SK-N-SH (cell line): ENCODE measurements at regions not wholly inside any gene's neighbourhood (a gene's known extent, or its start where the extent isn't known, plus 50 kb on each side); places are given as distances from the start of the nearest gene placed in this dataset.

Source experiments
- CTCF ChIA-PET: fragments of 300-600, 350-600 bp; formaldehyde crosslinking; extraction: SDS; loops from one replicate; lab custom pipeline; 2021; lab: Yijun Ruan, JAX
- POLR2A ChIA-PET: fragments of 350-600 bp; sonication (Branson Sonifier 250); formaldehyde crosslinking; extraction: SDS; loops from one replicate; lab custom pipeline; 2020; ENCODE audit warnings: antibody characterized with exemption, inconsistent platforms; lab: Yijun Ruan, JAX
- DNase-seq: peaks from one replicate; pipeline ENCODE4 v3.0.0; 2012
- H2AFZ ChIP-seq: fragments of 200-600 bp; sonication (generic); 2 replicates; pipeline ENCODE4 v1.8.1; 2016; ENCODE audit warnings: antibody characterized with exemption, mild to moderate bottlenecking, low read depth
- H3F3A ChIP-seq: fragments of 200-600 bp; sonication (generic); replicated peaks from 2 replicates; pipeline ENCODE3; 2016; ENCODE audit warnings: antibody characterized with exemption, mild to moderate bottlenecking; ENCODE audit not compliant: insufficient read depth
- H3K27ac ChIP-seq, 2 experiments: fragments of 200-500 bp in 1 of 2; fragments of 200-600 bp in 1 of 2; sonication (Bioruptor generic) in 1 of 2; sonication (generic), shearing (Covaris generic) in 1 of 2; 2 replicates each; pipeline versions ENCODE4 v1.5.1 to v1.6.1; 2014 to 2016; ENCODE audit warnings: low read depth in 2 of 2, inconsistent platforms in 1 of 2, low read length in 1 of 2, mild to moderate bottlenecking in 1 of 2, mixed read lengths in 1 of 2
- H3K27me3 ChIP-seq: fragments of 200-600 bp; sonication (generic), shearing (Covaris generic); 2 replicates; pipeline ENCODE4 v1.6.1; 2016; ENCODE audit warnings: mixed run types; ENCODE audit not compliant: insufficient read depth
- H3K36me3 ChIP-seq, 2 experiments: fragments of 200-500 bp in 1 of 2; fragments of 200-600 bp in 1 of 2; sonication (Bioruptor generic) in 1 of 2; sonication (generic) in 1 of 2; replicated peaks in 1 of 2; 2 replicates each; pipeline versions ENCODE3 to v1.5.1; 2014 to 2016; ENCODE audit warnings: low read length in 1 of 2, mild to moderate bottlenecking in 1 of 2; ENCODE audit not compliant: insufficient read depth in 2 of 2, control insufficient read depth in 1 of 2
- H3K4me1 ChIP-seq, 2 experiments: fragments of 200-500 bp in 1 of 2; fragments of 200-600 bp in 1 of 2; sonication (Bioruptor generic) in 1 of 2; sonication (generic), shearing (Covaris generic) in 1 of 2; 2 replicates each; pipeline versions ENCODE4 v1.5.1 to v1.6.1; 2014 to 2016; ENCODE audit warnings: low read depth in 1 of 2, low read length in 1 of 2, mixed run types in 1 of 2; ENCODE audit not compliant: insufficient read depth in 2 of 2, control insufficient read depth in 1 of 2
- H3K4me2 ChIP-seq: fragments of 200-600 bp; sonication (generic), shearing (Covaris generic); 2 replicates; pipeline ENCODE4 v1.6.1; 2017; ENCODE audit warnings: mixed run types
- H3K4me3 ChIP-seq, 2 experiments: fragments of 200-500 bp in 1 of 2; fragments of 200-600 bp in 1 of 2; sonication (Bioruptor generic) in 1 of 2; sonication (generic), shearing (Covaris generic) in 1 of 2; 2 replicates each; pipeline versions ENCODE4 v1.5.1 to v1.8.1; 2014 to 2016; ENCODE audit warnings: low read depth in 2 of 2, inconsistent platforms in 1 of 2, low read length in 1 of 2, mild to moderate bottlenecking in 1 of 2, mixed read lengths in 1 of 2, moderate library complexity in 1 of 2
- H3K79me2 ChIP-seq: fragments of 200-600 bp; sonication (generic); 2 replicates; pipeline ENCODE4 v1.8.1; 2017; ENCODE audit warnings: mild to moderate bottlenecking; ENCODE audit not compliant: insufficient read depth
- H3K9ac ChIP-seq: fragments of 200-600 bp; sonication (generic); 2 replicates; pipeline ENCODE4 v1.6.1; 2017; ENCODE audit warnings: mixed run types
- H3K9me2 ChIP-seq: fragments of 200-600 bp; sonication (generic); 2 replicates; pipeline ENCODE4 v1.6.1; 2017; ENCODE audit warnings: mixed run types
- H3K9me3 ChIP-seq: fragments of 200-600 bp; sonication (generic); 2 replicates; pipeline ENCODE4 v1.6.1; 2017; ENCODE audit warnings: mixed run types, mild to moderate bottlenecking, moderate library complexity
- H4K20me1 ChIP-seq: fragments of 200-600 bp; sonication (generic); 2 replicates; pipeline ENCODE4 v1.6.1; 2017; ENCODE audit warnings: mild to moderate bottlenecking, mixed run types; ENCODE audit not compliant: insufficient read depth
- CHD2 ChIP-seq: fragments of 150-350 bp; IDR thresholded peaks from 2 replicates; pipeline ENCODE4 v1.6.1; 2018; ENCODE audit warnings: low read length; ENCODE audit not compliant: partially characterized antibody
- ELF1 ChIP-seq: IDR thresholded peaks from 2 replicates; pipeline ENCODE4 v1.4.0; 2012
- EZH2phosphoT487 ChIP-seq: fragments of 200-600 bp; sonication (generic); IDR thresholded peaks from 2 replicates; pipeline ENCODE4 v1.6.1; 2017; ENCODE audit warnings: low read depth, mixed run types, mild to moderate bottlenecking, antibody characterized with exemption, moderate library complexity, borderline replicate concordance
- FOXJ3 ChIP-seq: sonication (generic); formaldehyde crosslinking; IDR thresholded peaks from 2 replicates; pipeline ENCODE4 v1.5.1; 2020; ENCODE audit warnings: mild to moderate bottlenecking, missing genetic modification reagents
- FOXM1 ChIP-seq: IDR thresholded peaks from 2 replicates; pipeline ENCODE4 v1.4.0; 2012; ENCODE audit warnings: low read depth, mild to moderate bottlenecking
- JUND ChIP-seq: IDR thresholded peaks from 2 replicates; pipeline ENCODE4 v1.4.0; 2012
- MXI1 ChIP-seq: IDR thresholded peaks from 2 replicates; pipeline ENCODE4 v1.6.1; 2012; ENCODE audit warnings: mild to moderate bottlenecking, low read depth, low read length, improper control_type of control experiment
- NFIC ChIP-seq: IDR thresholded peaks from 2 replicates; pipeline ENCODE4 v1.4.0; 2012; ENCODE audit warnings: borderline replicate concordance
- RCOR1 ChIP-seq: fragments of 150-350 bp; IDR thresholded peaks from 2 replicates; pipeline ENCODE4 v1.6.1; 2017; ENCODE audit warnings: antibody characterized with exemption, low read length
- RFX5 ChIP-seq: IDR thresholded peaks from 2 replicates; pipeline ENCODE4 v1.6.1; 2012; ENCODE audit warnings: mild to moderate bottlenecking, improper control_type of control experiment, low read length
- SMC3 ChIP-seq: IDR thresholded peaks from 2 replicates; pipeline ENCODE4 v1.6.1; 2012; ENCODE audit warnings: low read depth, low read length, improper control_type of control experiment
- YY1 ChIP-seq: IDR thresholded peaks from 2 replicates; pipeline ENCODE4 v1.4.0; 2012; ENCODE audit warnings: low read depth, mild to moderate bottlenecking
- WGBS: methylation state at CpG from one replicate; pipeline ENCODE4 v1.1.6; 2017; ENCODE audit warnings: low lambda C conversion rate; 5-methylcytosine and 5-hydroxymethylcytosine counted together
- TF ChIP-seq, protein P1 (sequence below): IDR thresholded peaks from 2 replicates; pipeline ENCODE4 v1.4.0; 2012; ENCODE audit warnings: low read depth, borderline replicate concordance
- TF ChIP-seq, protein P2 (sequence below): IDR thresholded peaks from 2 replicates; pipeline ENCODE4 v1.4.0; 2012; ENCODE audit warnings: low read depth, borderline replicate concordance
- TF ChIP-seq, protein P3 (sequence below): IDR thresholded peaks from 2 replicates; pipeline ENCODE4 v1.6.1; 2012; ENCODE audit warnings: mild to moderate bottlenecking, low read depth, low read length, moderate library complexity
- TF ChIP-seq, protein P4 (sequence below): fragments of 150-350 bp; IDR thresholded peaks from 2 replicates; pipeline ENCODE4 v1.6.1; 2017; ENCODE audit warnings: antibody characterized with exemption, low read length, low read depth, borderline replicate concordance

DNA sequence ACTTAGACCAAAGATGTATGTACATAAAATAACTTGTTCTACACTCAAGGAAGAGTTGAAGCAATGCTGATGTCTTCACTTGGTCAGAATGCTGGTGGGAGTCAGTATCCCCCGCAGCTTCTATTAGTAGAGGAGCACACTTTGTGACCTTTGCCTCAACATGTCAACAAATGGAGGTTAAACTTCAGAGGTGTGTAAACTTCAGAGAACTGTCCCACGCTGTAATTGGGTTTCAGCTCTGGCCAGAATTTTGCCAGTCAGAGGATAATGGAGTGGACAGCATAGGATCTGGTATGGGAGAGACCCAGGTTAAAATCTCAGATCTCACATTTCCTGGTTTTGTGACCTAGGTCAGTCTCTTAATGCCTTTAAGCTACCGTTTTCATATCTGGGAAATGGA is 107.6 kb upstream of the ZNF644 start:
- WGBS: 5% methylated on average over 3 of the region's 3 CpGs

DNA sequence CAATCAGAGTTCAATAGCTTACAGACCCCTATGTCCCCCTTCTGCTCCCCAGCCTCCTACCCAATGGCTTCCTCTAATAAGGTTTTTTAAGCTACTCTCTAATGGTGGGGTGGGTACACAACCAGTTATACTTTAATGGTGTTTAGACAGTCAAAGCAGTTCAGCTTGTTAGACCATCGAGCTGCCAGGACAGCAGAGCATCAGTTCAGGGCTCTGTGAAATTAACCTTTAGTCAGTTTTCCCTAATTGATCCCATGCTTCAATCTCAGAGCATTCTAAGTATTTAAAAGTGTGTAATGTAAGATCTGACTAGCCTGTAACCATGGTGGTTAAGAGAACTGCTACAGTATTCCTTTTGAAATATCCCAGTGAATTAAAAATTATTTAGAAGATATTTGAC is 107.2 kb upstream of the ZNF644 start:
- Histone ChIP-seq H3K4me1 (no peaks in the 10 kb centered on the region), H3K9me2 (no peaks in the 10 kb centered on the region), H3K9ac (no peak overlapping the region), H2AFZ (no peak overlapping the region), H3K27ac (no peak overlapping the region), H3K79me2 (no peaks in the 10 kb centered on the region), H3K4me3 (no peak overlapping the region), H3K36me3 (no peaks in the 10 kb centered on the region), H3K4me2 (no peak overlapping the region), H4K20me1 (no peaks in the 10 kb centered on the region), H3K9me3 (no peaks in the 10 kb centered on the region), H3F3A (no peaks in the 10 kb centered on the region), H3K27me3 (no peaks in the 10 kb centered on the region; the same call in 1 of the 2 replicates)
- POLR2A ChIA-PET: no interaction called here
- DNase-seq: no peak
- CTCF ChIA-PET: interaction anchor here (2.1 kb wide), 1 partner anchor 37 kb away, joined by 8 read pairs; no protein-coding TSS in a partner anchor
- WGBS: 0% methylated on average over 1 of the region's 1 CpG
- TF ChIP-seq RFX5 (no peak), YY1 (no peak), RCOR1 (no peak), CHD2 (no peak)
- TF ChIP-seq, protein P1, sequence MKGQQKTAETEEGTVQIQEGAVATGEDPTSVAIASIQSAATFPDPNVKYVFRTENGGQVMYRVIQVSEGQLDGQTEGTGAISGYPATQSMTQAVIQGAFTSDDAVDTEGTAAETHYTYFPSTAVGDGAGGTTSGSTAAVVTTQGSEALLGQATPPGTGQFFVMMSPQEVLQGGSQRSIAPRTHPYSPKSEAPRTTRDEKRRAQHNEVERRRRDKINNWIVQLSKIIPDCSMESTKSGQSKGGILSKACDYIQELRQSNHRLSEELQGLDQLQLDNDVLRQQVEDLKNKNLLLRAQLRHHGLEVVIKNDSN: no peak
- TF ChIP-seq, protein P2, sequence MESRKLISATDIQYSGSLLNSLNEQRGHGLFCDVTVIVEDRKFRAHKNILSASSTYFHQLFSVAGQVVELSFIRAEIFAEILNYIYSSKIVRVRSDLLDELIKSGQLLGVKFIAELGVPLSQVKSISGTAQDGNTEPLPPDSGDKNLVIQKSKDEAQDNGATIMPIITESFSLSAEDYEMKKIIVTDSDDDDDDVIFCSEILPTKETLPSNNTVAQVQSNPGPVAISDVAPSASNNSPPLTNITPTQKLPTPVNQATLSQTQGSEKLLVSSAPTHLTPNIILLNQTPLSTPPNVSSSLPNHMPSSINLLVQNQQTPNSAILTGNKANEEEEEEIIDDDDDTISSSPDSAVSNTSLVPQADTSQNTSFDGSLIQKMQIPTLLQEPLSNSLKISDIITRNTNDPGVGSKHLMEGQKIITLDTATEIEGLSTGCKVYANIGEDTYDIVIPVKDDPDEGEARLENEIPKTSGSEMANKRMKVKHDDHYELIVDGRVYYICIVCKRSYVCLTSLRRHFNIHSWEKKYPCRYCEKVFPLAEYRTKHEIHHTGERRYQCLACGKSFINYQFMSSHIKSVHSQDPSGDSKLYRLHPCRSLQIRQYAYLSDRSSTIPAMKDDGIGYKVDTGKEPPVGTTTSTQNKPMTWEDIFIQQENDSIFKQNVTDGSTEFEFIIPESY: no peak

More for the DNA sequence above, 107.6 kb upstream of the ZNF644 start:
- Histone ChIP-seq H3K9me2 (no peaks in the 10 kb centered on the region), H3K27ac (no peak overlapping the region), H3K9me3 (no peaks in the 10 kb centered on the region), H3F3A (no peaks in the 10 kb centered on the region), H4K20me1 (no peaks in the 10 kb centered on the region), H3K4me3 (no peak overlapping the region), H3K4me1 (no peaks in the 10 kb centered on the region), H3K9ac (no peak overlapping the region), H3K79me2 (no peaks in the 10 kb centered on the region), H3K36me3 (no peaks in the 10 kb centered on the region), H2AFZ (no peak overlapping the region), H3K4me2 (no peak overlapping the region), H3K27me3 (no peaks in the 10 kb centered on the region; the same call in 1 of the 2 replicates)
- POLR2A ChIA-PET: no interaction called here
- TF ChIP-seq, protein P1: no peak
- no peak for TF ChIP-seq NFIC
- TF ChIP-seq, protein P3, sequence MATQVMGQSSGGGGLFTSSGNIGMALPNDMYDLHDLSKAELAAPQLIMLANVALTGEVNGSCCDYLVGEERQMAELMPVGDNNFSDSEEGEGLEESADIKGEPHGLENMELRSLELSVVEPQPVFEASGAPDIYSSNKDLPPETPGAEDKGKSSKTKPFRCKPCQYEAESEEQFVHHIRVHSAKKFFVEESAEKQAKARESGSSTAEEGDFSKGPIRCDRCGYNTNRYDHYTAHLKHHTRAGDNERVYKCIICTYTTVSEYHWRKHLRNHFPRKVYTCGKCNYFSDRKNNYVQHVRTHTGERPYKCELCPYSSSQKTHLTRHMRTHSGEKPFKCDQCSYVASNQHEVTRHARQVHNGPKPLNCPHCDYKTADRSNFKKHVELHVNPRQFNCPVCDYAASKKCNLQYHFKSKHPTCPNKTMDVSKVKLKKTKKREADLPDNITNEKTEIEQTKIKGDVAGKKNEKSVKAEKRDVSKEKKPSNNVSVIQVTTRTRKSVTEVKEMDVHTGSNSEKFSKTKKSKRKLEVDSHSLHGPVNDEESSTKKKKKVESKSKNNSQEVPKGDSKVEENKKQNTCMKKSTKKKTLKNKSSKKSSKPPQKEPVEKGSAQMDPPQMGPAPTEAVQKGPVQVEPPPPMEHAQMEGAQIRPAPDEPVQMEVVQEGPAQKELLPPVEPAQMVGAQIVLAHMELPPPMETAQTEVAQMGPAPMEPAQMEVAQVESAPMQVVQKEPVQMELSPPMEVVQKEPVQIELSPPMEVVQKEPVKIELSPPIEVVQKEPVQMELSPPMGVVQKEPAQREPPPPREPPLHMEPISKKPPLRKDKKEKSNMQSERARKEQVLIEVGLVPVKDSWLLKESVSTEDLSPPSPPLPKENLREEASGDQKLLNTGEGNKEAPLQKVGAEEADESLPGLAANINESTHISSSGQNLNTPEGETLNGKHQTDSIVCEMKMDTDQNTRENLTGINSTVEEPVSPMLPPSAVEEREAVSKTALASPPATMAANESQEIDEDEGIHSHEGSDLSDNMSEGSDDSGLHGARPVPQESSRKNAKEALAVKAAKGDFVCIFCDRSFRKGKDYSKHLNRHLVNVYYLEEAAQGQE: no peak
- TF ChIP-seq FOXJ3 (CRISPR knock-in tag): no peak
- TF ChIP-seq ELF1: no peak
- TF ChIP-seq EZH2phosphoT487: no peak
- TF ChIP-seq SMC3: no peak
- TF ChIP-seq, protein P4, sequence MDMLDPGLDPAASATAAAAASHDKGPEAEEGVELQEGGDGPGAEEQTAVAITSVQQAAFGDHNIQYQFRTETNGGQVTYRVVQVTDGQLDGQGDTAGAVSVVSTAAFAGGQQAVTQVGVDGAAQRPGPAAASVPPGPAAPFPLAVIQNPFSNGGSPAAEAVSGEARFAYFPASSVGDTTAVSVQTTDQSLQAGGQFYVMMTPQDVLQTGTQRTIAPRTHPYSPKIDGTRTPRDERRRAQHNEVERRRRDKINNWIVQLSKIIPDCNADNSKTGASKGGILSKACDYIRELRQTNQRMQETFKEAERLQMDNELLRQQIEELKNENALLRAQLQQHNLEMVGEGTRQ: no peak
- TF ChIP-seq JUND: no peak
- no peak for TF ChIP-seq MXI1
- TF ChIP-seq CHD2: no peak
- no peak for TF ChIP-seq FOXM1
- DNase-seq: no peak
- CTCF ChIA-PET: interaction anchor here (2.1 kb wide), 1 partner anchor 36 kb away, joined by 8 read pairs; no protein-coding TSS in a partner anchor
